HepG2 (cell line): ENCODE measurements at regions not wholly inside any gene's neighbourhood (a gene's known extent, or its start where the extent isn't known, plus 50 kb on each side); places are given as distances from the start of the nearest gene placed in this dataset.

ENCODE experiments used
- ATAC-seq: fragments of 200-7000 bp; cut with Tn5 transposase; 3 replicates; pipeline ENCODE4 v1.9.1; 2020; ENCODE audit warnings: mild to moderate bottlenecking, moderate library complexity
- BruUV-seq: library from RNA; stranded (reverse); fragments of 400-500 nt; replicated peaks from 2 replicates; lab custom pipeline; 2021; lab: Mats Ljungman, UMichigan
- CTCF ChIA-PET: fragments of 300-600 bp; formaldehyde crosslinking; extraction: SDS; loops from one replicate; lab custom pipeline; 2021; ENCODE audit warnings: low total read pairs, inconsistent platforms, low intra/inter-chr PET ratio; lab: Yijun Ruan, JAX
- POLR2A ChIA-PET: fragments of 350-600 bp; sonication (Branson Sonifier 250); formaldehyde crosslinking; loops from one replicate; lab custom pipeline; 2020; ENCODE audit warnings: antibody characterized with exemption, inconsistent platforms; lab: Yijun Ruan, JAX
- DNase-seq: peaks from one replicate; pipeline ENCODE4 v3.0.0-alpha.2; 2015; ENCODE audit warnings: low spot score
- FAIRE-seq: peaks from 3 replicates; lab custom pipeline; 2011; peaks lifted over from hg19 to GRCh38; lab: Jason Lieb, UNC
- H2AFZ ChIP-seq: one replicate; pipeline ENCODE4 v1.6.1; 2011; ENCODE audit warnings: low read length, inconsistent platforms
- H3K27ac ChIP-seq: fragments of 300-600 bp; 3 replicates; pipeline ENCODE4 v1.8.0; 2011; ENCODE audit warnings: mixed run types, mild to moderate bottlenecking, mixed read lengths, low read length, inconsistent platforms; ENCODE audit not compliant: insufficient read depth; ENCODE audit errors: extremely low read length
- H3K27me3 ChIP-seq, 2 experiments: fragments of 200-600 bp in 1 of 2; 2 replicates in 1 of 2; 3 replicates in 1 of 2; pipeline versions ENCODE4 v1.6.0 to v1.8.0; 2011; ENCODE audit warnings: low read length in 2 of 2, mild to moderate bottlenecking in 2 of 2, moderate library complexity in 2 of 2, inconsistent platforms in 1 of 2; ENCODE audit not compliant: insufficient read depth in 2 of 2, control insufficient read depth in 1 of 2
- H3K36me3 ChIP-seq, 2 experiments: fragments of 200-600 bp in 1 of 2; replicated peaks in 1 of 2; 2 replicates in 1 of 2; 3 replicates in 1 of 2; pipeline versions ENCODE4 v1.5.1 to v1.8.0; 2011; ENCODE audit warnings: low read length in 2 of 2, inconsistent platforms in 1 of 2; ENCODE audit not compliant: insufficient read depth in 2 of 2, control insufficient read depth in 1 of 2
- H3K4me1 ChIP-seq: 2 replicates; pipeline ENCODE4 v1.5.1; 2012; ENCODE audit warnings: low read length, inconsistent platforms; ENCODE audit not compliant: insufficient read depth
- H3K4me2 ChIP-seq: 2 replicates; pipeline ENCODE4 v1.6.0; 2011; ENCODE audit warnings: low read depth, low read length, inconsistent platforms
- H3K4me3 ChIP-seq, 3 experiments: fragments of 200-600 bp in 1 of 3; sonication (generic), shearing (Covaris generic) in 1 of 3; replicated peaks in 1 of 3; 2 replicates each; pipeline ENCODE4 v1.5.1; 2011 to 2016; ENCODE audit warnings: low read length in 3 of 3, inconsistent platforms in 2 of 3, low read depth in 2 of 3, mild to moderate bottlenecking in 2 of 3, control low read depth in 1 of 3, mixed read lengths in 1 of 3; ENCODE audit not compliant: insufficient read depth in 1 of 3
- H3K79me2 ChIP-seq: one replicate; pipeline ENCODE4 v1.6.1; 2011; ENCODE audit warnings: low read length, inconsistent platforms; ENCODE audit not compliant: insufficient read depth
- H3K9ac ChIP-seq: 2 replicates; pipeline ENCODE4 v1.6.0; 2011; ENCODE audit warnings: mild to moderate bottlenecking, low read depth, low read length, inconsistent platforms; ENCODE audit not compliant: insufficient read depth
- H3K9me3 ChIP-seq: 2 replicates; pipeline ENCODE4 v1.5.1; 2012; ENCODE audit warnings: mild to moderate bottlenecking, low read length
- H4K20me1 ChIP-seq: 2 replicates; pipeline ENCODE4 v1.6.0; 2011; ENCODE audit warnings: inconsistent platforms, mild to moderate bottlenecking, low read length, moderate library complexity; ENCODE audit not compliant: insufficient read depth
- AKAP8 ChIP-seq: sonication (generic); formaldehyde crosslinking; IDR thresholded peaks from 2 replicates; pipeline ENCODE4 v1.5.1; 2020; ENCODE audit warnings: mild to moderate bottlenecking, missing genetic modification reagents
- ARNTL ChIP-seq: sonication (generic); formaldehyde crosslinking; IDR thresholded peaks from 2 replicates; pipeline ENCODE4 v1.4.0; 2020; ENCODE audit warnings: mild to moderate bottlenecking, missing genetic modification reagents
- E2F5 ChIP-seq: sonication (generic); formaldehyde crosslinking; conservative IDR thresholded peaks from 2 replicates; pipeline ENCODE4 v1.4.0; 2020; ENCODE audit warnings: missing genetic modification reagents
- TSC22D2 ChIP-seq: sonication (generic); formaldehyde crosslinking; IDR thresholded peaks from 2 replicates; pipeline ENCODE4 v1.5.1; 2020; ENCODE audit warnings: missing genetic modification reagents, mild to moderate bottlenecking, borderline replicate concordance
- XBP1 ChIP-seq: sonication (generic); formaldehyde crosslinking; IDR thresholded peaks from 2 replicates; pipeline ENCODE4 v1.5.0; 2020; ENCODE audit warnings: missing genetic modification reagents
- ZNF703 ChIP-seq: sonication (generic); formaldehyde crosslinking; IDR thresholded peaks from 2 replicates; pipeline ENCODE4 v1.5.1; 2020; ENCODE audit warnings: missing genetic modification reagents, mild to moderate bottlenecking, moderate library complexity, borderline replicate concordance
- ZNF782 ChIP-seq: sonication (generic); formaldehyde crosslinking; IDR thresholded peaks from 2 replicates; pipeline ENCODE4 v1.4.0; 2020; ENCODE audit warnings: missing genetic modification reagents, mild to moderate bottlenecking, borderline replicate concordance
- WGBS: methylation state at CpG from one replicate; pipeline ENCODE4 v1.1.6; 2017; ENCODE audit warnings: low lambda C conversion rate; 5-methylcytosine and 5-hydroxymethylcytosine counted together
- in situ Hi-C: cut with HindIII; loops from 2 replicates; pipeline ENCODE4 v1.10.0; 2017; ENCODE audit warnings: low pct_unique_long_range_greater_than_20kb; ENCODE audit not compliant: extremely low pct_ligation_motif_present
- intact Hi-C: fragments of 100-400 bp; cut with micrococcal nuclease; formaldehyde crosslinking; loops from one replicate; pipeline ENCODE4 v1.10.0; 2022; ENCODE audit not compliant: unreplicated experiment

- DNase-seq, result no peak
- no peak overlapping the region for H3K9ac ChIP-seq
- no peak overlapping the region for H3K27ac ChIP-seq
- no peak for TF ChIP-seq XBP1
- no peak for TF ChIP-seq ZNF782 (CRISPR knock-in tag)
- TF ChIP-seq ARNTL (CRISPR knock-in tag), result no peak
- TF ChIP-seq E2F5 (CRISPR knock-in tag), result no peak
- TF ChIP-seq ZNF703, result no peak
- TF ChIP-seq, all 625 proteins: peak for 0
- Histone ChIP-seq H3K27me3 (peaks cover 6 to 67% of the 10 kb centered on the region in 2 experiments), H4K20me1 (no peaks in the 10 kb centered on the region), H2AFZ (no peak overlapping the region), H3K4me2 (no peak overlapping the region), H3K36me3 (no peaks in the 10 kb centered on the region), H3K79me2 (no peaks in the 10 kb centered on the region), H3K9me3 (no peaks in the 10 kb centered on the region), H3K4me3 (no peak overlapping the region), H3K4me1 (peaks cover 28% of the 10 kb centered on the region)
- POLR2A ChIA-PET, result no interaction called here
- no peak for FAIRE-seq
- CTCF ChIA-PET, result no interaction called here
- WGBS, result 28% methylated on average over 6 of the region's 6 CpGs
- no TSS peak for BruUV-seq
- in situ Hi-C loops (no loop called here), intact Hi-C loops (no loop called here)
- ATAC-seq, result no peak
Observed at GRCh38 chr2:172230889-172231401, 128.2 kb upstream of the DLX2 start.

- in situ Hi-C loops (no loop called here), intact Hi-C loops (no loop called here)
- FAIRE-seq (no peak), ATAC-seq (no peak), DNase-seq (no peak)
- Histone ChIP-seq H3K27ac (no peak overlapping the region), H3K4me1 (peaks cover 22% of the 10 kb centered on the region), H3K27me3 (peaks cover 6 to 73% of the 10 kb centered on the region in 2 experiments), H2AFZ (no peak overlapping the region), H3K9ac (no peak overlapping the region), H3K9me3 (no peaks in the 10 kb centered on the region), H3K79me2 (no peaks in the 10 kb centered on the region), H3K4me2 (no peak overlapping the region), H3K4me3 (no peak overlapping the region), H4K20me1 (no peaks in the 10 kb centered on the region), H3K36me3 (no peaks in the 10 kb centered on the region)
- BruUV-seq, result no TSS peak
- CTCF ChIA-PET, result no interaction called here
- POLR2A ChIA-PET, result no interaction called here
- WGBS, result 40% methylated on average over 3 of the region's 3 CpGs
- TF ChIP-seq TSC22D2 (CRISPR knock-in tag) (no peak), AKAP8 (CRISPR knock-in tag) (no peak)
Observed at GRCh38 chr2:172231508-172231907, 128.8 kb upstream of the DLX2 start.
